GM12865 (cell line): ENCODE measurements at regions not wholly inside any gene's neighbourhood (a gene's known extent, or its start where the extent isn't known, plus 50 kb on each side); places are given as distances from the start of the nearest gene placed in this dataset.
"Not testable (repeated sequence)": the region's sequence is repeated elsewhere in the genome, so short reads cannot be mapped to it uniquely, and the experiment has no call there.

Source experiments
- DNase-seq: peaks from one replicate; pipeline ENCODE4 v3.0.0; 2010; ENCODE audit warnings: low read depth
- H3K4me3 ChIP-seq: 2 replicates; pipeline ENCODE4 v1.5.1; 2011; ENCODE audit warnings: mild to moderate bottlenecking, low read depth, low read length, control low read depth
- CTCF ChIP-seq: IDR thresholded peaks from 2 replicates; pipeline ENCODE4 v1.5.1; 2011; ENCODE audit warnings: low read length, control low read depth, low read depth, inconsistent platforms; ENCODE audit not compliant: insufficient read depth; ENCODE audit errors: missing control alignments

GRCh38 chr6:81933089-81933488 is 180.6 kb upstream of the TENT5A start:
- DNase-seq, result no peak
- no peak for TF ChIP-seq CTCF
- H3K4me3 ChIP-seq, result no peak overlapping the region

GRCh38 chr6:81932448-81932847 is 180.0 kb upstream of the TENT5A start:
- DNase-seq, H3K4me3 ChIP-seq: not testable (repeated sequence)

GRCh38 chr6:81929828-81930227 is 177.3 kb upstream of the TENT5A start:
- no peak for TF ChIP-seq CTCF
- H3K4me3 ChIP-seq, result no peak overlapping the region
- DNase-seq, result no peak

- no peak for DNase-seq
- no peak for TF ChIP-seq CTCF
- no peak overlapping the region for H3K4me3 ChIP-seq
These were observed 172.7 kb upstream of the TENT5A start for GRCh38 chr6:81925201-81925600.

GRCh38 chr6:81909981-81910900 is 157.8 kb upstream of the TENT5A start:
- no peak for TF ChIP-seq CTCF
- DNase-seq, result no peak

GRCh38 chr6:81909162-81909561 is 156.7 kb upstream of the TENT5A start:
- H3K4me3 ChIP-seq, result no peak overlapping the region
- TF ChIP-seq CTCF, result no peak
- DNase-seq, result no peak

More at GRCh38 chr6:81909981-81910900, 157.8 kb upstream of the TENT5A start:
- H3K4me3 ChIP-seq, result no peak overlapping the region

- DNase-seq, result peak; percentile 78
- H3K4me3 ChIP-seq, result no peak overlapping the region
- TF ChIP-seq CTCF, result no peak
These were observed 154.3 kb upstream of the TENT5A start for GRCh38 chr6:81906709-81907204.
